ENCODE measurements at regions not wholly inside any gene's neighbourhood (a gene's known extent, or its start where the extent isn't known, plus 50 kb on each side); places are given as distances from the start of the nearest gene placed in this dataset.
A peak's percentile ranks its signal among the peaks of the same experiment; 100 is the strongest.
"Not testable (repeated sequence)": the region's sequence is repeated elsewhere in the genome, so short reads cannot be mapped to it uniquely, and the experiment has no call there.

DNA sequence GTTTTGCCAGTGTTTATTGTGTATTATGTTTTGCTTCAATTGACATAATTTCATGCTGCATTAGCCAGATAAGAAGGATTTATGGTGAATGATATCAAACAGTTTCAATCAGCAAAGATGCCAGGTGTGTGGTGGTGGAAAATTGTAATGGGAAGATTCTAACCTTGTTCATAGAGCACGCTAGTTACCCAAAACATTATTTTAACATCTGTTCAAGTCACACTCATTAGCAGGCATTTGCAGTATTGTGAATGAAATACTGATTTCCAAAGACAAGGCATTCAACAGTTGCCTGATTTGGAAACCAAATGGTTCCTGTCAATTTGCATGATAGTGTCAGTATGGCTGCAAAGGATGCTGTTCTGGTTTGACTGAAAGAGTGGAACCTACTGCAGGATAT lies 129.7 kb downstream of the EPC1 start:
- no peak for DNase-seq (ENCODE audit: low spot score)

DNA sequence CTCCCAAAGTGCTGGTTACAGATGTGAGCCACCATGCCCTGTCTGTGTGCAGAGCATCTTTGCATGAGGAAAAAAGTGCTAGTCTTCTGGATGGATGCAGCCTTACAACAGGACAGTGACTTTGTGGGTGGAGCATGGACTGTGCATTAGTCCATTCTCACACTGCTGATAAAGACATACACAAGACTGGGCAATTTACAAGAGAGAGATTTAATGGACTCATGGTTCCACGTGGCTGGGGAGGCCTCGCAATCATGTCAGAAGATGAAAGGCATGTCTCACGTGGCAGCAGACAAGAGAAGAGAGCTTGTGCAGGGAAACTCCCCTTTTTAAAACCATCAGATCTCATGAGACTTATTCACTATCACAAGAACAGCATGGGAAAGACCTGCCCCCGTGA lies 133.1 kb downstream of the EPC1 start:
- not testable (repeated sequence) for DNase-seq (ENCODE audit: low spot score)

GRCh38 chr10:32211046-32211363 lies 136.0 kb downstream of the EPC1 start:
- DNase-seq (ENCODE audit: low spot score) = no peak

- DNase-seq (ENCODE audit: low spot score) = no peak
Observed at GRCh38 chr10:32210306-32211045, 136.5 kb downstream of the EPC1 start.

- not testable (repeated sequence) for DNase-seq (ENCODE audit: low spot score)
Observed at GRCh38 chr10:32208005-32208404, 139.0 kb downstream of the EPC1 start.

- DNase-seq (ENCODE audit: low spot score) = peak; percentile 34
Observed at GRCh38 chr10:32207544-32207943, 139.4 kb downstream of the EPC1 start.

- no peak for DNase-seq (ENCODE audit: low spot score)
Observed at GRCh38 chr10:32205670-32206069, 141.3 kb downstream of the EPC1 start.

DNA sequence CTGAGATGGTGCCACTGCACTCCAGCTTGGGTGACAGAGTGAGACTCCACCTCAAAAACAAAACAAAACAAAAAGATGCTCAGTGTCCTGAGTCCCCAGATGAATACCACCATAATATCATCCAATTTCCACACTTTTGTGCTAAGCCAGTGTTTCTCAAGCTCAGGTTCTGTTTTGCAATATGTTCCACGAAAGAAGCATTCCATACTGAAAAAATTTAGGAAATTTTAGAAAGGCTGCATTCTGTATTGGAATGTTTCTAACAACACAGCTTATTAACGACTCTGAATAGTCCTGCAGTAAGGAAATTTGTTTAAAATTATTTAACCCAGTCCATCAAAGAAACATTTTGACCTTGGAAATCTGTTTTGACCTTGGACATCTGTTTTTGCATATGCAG lies 142.4 kb downstream of the EPC1 start:
- no peak for DNase-seq (ENCODE audit: low spot score)

- DNase-seq (ENCODE audit: low spot score) = no peak
Observed at GRCh38 chr10:32199714-32200394, 143.6 kb upstream of the KIF5B start.

DNA sequence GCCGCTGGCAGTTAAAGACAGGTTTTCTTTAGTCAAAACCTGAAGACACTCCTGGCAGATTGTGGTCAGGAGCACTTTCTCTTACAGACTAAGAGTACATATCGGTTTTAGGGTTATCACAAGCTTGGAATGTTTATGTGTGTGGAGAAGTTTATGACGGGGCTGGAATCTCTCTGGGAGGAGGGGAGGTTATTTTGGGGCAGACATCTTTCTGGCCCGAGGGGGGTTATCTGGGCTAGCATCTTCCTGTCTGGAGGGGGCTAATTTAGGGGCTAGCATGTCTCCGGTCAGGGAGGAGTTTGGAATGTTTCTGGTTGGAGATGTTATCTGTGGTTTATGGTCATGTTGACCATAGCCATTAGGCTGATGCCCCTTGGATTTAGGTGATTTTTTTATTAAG lies 141.2 kb upstream of the KIF5B start:
- no peak for DNase-seq (ENCODE audit: low spot score)

- peak; percentile 45 for DNase-seq (ENCODE audit: low spot score)
Observed at GRCh38 chr10:32190890-32191491, 134.8 kb upstream of the KIF5B start.

- no peak for DNase-seq (ENCODE audit: low spot score)
Observed at GRCh38 chr10:32189400-32190084, 133.3 kb upstream of the KIF5B start.

DNA sequence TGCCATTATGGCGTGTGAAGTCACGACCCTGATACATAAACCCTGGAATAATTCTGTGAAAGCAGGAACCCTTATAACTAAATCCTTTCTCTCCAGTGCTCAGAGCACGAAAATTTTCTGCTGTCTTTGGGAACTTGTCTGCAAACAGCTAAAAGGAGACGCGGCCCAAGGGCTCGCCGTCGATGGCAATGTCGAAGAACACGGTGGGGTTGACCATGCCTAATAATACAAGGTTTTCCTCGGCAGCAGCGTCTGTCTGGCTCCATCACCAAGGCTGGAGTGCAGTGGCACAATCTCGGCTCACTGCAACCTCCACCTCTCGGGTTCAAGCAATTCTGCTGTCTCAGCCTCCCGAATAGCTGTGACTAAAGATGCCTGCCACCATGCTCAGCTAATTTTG lies 132.4 kb upstream of the KIF5B start:
- not testable (repeated sequence) for DNase-seq (ENCODE audit: low spot score)

DNA sequence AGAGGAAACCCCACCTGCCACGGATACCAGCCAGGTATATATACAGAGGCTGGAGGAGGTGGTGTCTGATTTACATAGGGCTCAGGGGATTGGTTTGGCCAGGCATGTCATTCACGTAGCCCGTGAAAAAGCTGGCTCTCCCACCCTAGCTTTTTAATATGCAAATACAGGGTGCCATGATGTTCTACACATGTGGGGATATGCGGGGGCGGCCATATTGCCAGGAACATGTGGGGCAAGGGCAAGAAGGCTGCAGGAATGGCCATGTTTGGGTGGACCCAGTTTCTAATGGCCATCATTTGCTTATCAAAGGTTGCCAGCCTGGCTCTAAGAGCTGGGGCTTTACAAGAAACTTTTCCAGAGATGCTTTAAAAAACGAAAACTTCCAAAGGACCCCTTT lies 131.5 kb upstream of the KIF5B start:
- DNase-seq (ENCODE audit: low spot score) = no peak

DNA sequence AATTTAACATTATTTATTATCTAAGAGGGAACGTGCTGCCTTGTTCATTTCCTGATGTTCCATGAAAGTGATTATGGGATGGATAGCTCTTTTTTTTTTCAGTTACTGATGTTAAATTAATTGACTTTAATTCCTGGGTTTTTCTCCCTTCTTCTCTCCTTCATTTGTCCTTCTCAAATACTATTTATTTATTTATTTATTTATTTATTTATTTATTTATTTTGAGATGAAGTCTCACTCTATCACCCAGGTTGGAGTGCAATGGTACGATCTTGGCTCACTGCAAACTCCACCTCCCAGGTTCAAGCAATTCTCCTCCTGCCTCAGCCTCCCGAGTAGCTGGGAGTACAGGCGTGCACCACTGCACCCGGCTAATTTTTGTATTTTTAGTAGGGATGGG lies 127.4 kb upstream of the KIF5B start:
- not testable (repeated sequence) for DNase-seq (ENCODE audit: low spot score)

DNA sequence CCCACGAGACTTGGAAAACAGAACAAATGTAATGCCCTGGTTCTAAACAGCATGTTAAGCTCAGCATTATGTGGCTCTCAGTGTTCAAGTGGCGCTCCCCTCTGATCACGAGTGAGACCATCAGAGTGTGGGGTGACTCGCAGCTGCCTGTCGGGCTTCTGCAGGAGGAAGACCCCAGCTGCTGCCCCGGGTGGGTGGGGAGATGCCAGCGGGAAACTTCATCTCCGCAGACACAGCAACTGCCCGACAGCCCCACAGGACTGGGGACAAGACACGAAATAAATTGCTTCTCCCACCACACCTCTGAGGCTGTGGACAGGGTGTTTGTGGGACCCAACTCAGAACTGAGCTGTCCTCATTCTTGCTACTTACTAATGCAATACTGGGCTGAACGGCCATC lies 126.3 kb upstream of the KIF5B start:
- no peak for DNase-seq (ENCODE audit: low spot score)

- DNase-seq (ENCODE audit: low spot score) = no peak
Observed at GRCh38 chr10:32180390-32181280, 124.4 kb upstream of the KIF5B start.

- DNase-seq (ENCODE audit: low spot score) = no peak
Observed at GRCh38 chr10:32179836-32180235, 123.6 kb upstream of the KIF5B start.

DNA sequence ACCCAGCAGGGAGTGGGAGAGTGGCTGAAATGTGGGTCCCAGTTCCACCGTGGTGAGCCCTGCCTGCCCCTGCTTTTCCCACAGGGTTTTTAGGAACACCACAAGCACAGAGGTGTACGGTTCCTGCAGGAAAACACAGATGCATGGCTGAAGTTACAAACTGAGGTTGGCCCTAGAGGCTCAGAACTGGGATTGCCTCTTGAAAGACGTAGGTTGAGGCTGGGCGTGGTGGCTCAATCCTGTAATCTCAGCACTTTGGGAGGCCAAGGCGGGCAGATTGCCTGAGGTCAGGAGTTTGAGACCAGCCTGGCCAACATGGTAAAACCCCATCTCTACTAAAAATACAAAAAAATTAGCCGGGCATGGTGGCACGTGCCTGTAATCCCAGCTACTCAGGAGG lies 121.4 kb upstream of the KIF5B start:
- DNase-seq (ENCODE audit: low spot score) = not testable (repeated sequence)

- DNase-seq (ENCODE audit: low spot score) = no peak
Observed at GRCh38 chr10:32175629-32176028, 119.4 kb upstream of the KIF5B start.

DNA sequence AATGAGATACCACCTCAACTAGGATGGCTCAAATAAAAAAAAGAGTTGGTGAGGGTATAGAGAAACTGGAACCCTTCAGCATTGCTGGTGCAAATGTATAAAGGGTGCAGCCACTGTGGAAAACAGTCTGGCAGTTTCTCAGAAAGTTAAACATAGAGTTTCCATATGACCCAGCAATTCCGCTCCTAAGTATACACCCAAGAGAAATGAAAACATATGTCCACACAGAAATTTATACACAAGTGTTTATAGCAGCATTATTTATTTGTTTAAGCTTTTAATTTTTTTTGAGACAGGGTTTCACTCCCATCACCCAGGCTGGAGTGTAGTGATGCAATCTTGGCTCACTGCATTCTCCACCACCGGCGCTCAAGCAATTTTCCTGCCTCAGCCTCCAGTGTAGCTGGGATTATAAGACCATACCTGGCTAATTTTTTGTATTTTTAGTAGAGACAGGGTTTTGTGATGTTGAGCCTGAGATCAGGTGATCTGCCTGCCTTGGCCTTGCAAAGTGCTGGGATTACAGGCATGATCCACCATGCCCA lies 118.2 kb upstream of the KIF5B start:
- DNase-seq (ENCODE audit: low spot score) = no peak

DNA sequence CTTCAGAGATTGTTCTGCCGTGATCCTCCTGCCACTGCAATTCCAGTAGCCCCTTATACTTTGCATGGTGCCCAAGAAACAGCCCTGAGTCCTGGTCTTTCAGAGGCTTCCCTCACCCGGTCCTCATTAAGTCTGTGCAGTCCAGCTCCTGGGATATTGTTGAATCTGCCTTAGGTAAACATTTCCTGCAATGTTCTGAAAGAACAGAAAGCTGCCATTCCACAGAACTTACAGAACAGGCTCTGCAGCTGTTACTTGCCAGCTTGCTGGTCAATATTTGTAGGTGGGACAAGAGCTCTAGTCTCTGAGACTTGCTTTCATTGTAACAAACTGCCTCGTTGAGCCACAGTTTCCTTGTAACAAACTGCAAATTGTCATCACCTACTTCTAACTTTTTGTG lies 115.0 kb upstream of the KIF5B start:
- no peak for DNase-seq (ENCODE audit: low spot score)
